Jurkat, Clone E6-1 (cell line): ENCODE measurements at regions not wholly inside any gene's neighbourhood (a gene's known extent, or its start where the extent isn't known, plus 50 kb on each side); places are given as distances from the start of the nearest gene placed in this dataset.
"Not testable (repeated sequence)": the region's sequence is repeated elsewhere in the genome, so short reads cannot be mapped to it uniquely, and the experiment has no call there.

Experiments used
- DNase-seq: peaks from one replicate; pipeline ENCODE4 v3.0.0-alpha.2; 2011; ENCODE audit warnings: low read depth, low spot score
- H3K4me3 ChIP-seq: 2 replicates; pipeline ENCODE4 v1.5.1; 2011; ENCODE audit warnings: mild to moderate bottlenecking, low read length, control low read depth, moderate library complexity

DNA sequence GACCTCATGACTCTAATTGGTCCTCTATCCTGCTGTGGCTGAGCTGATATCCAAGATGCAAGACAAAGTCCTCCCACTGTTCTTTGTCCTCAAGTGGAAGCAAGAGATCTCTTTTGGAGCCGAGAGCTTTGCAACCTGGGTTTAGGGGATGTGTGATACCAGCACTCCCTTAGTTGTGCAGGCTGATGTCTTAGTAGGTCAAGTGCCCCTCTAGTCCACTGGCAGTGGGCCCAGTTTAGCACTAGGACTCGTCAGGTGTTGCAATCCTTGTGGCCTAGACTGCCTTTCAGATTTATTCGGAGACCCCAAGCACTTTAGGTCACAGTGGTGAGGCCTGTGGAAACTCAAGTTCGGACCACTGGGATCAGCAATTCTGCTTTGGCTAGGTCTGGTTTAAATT lies 64.0 kb downstream of the GPRASP3 start:
- DNase-seq, result no peak
- H3K4me3 ChIP-seq, result no peak overlapping the region

DNA sequence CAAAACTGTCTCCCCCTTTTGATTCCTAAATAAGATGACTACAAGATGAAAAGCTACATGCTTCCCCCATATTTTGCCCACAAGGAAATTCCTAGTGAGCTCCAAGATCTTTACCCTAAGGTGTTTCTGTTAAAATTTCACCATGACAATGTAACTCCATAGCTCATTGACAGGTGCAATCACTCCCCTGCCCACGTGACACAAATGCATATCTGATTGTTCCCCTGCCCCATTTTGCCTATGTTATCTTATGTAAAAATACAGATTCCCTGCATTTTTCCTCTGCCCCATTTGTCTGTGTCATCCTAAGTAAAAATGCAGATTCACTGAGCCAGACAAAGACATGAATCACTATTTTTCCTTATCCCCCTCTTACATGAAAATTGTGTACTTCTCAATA lies 66.7 kb downstream of the GPRASP3 start:
- no peak for DNase-seq

DNA sequence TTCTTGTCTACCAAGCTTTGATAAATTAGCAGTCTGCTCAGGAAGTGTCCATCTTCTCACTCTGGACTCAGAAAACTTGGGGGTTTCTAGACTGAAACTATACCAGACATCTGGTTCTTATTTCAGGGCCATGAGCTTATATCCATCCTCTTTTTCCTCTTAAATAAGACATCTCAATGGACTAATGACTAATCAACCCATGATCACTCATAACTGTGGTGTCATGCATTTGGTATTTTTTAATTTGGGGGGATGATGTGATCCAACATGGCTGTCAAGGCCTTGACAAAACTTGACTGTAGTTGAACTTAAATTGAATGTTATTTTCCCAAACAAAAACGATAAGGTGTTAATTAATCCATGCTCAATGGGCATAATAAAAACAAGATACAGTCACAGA lies 87.8 kb downstream of the GPRASP3 start:
- H3K4me3 ChIP-seq, result no peak overlapping the region
- DNase-seq, result no peak

More for the DNA sequence above, 66.7 kb downstream of the GPRASP3 start:
- H3K4me3 ChIP-seq, result no peak overlapping the region

DNA sequence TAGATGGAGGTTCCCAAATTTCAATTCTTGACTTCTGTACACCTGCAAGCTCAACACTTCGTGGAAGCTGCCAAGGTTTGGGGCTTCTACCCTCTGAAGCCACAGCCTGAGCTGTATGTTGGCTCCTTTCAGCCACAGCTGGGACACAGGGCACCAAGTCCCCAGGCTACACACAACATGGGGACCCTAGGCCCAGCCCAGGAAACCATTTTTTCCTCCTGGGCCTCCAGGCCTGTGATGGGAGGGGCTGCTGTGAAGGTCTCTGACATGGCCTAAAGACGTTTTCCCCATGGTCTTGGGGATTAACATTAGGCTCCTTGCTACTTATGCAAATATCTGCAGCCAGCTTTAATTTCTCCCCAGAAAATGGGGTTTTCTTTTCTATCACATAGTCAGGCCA lies 97.7 kb downstream of the GPRASP3 start:
- not testable (repeated sequence) for H3K4me3 ChIP-seq, DNase-seq

DNA sequence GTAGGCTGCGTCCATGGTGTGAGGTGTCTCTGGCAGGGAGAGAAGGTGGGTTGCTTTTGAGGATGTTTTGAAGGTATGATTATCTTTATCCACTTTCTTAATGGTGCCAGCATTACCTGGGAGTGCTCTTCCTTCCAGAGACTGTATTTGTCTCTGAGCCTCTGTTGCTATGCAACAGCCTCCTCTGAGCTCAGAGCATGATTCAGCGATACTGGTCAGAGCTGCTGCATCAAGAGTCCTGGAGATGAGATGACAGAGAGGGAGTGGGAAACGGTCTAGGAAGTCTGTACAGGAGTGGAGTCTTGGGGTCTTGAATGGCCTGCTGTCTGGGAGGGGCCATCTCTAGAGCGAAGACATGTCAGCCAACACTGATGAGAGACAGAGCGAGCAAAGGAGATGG lies 104.4 kb upstream of the RAB40AL start:
- no peak for DNase-seq
- H3K4me3 ChIP-seq, result no peak overlapping the region

DNA sequence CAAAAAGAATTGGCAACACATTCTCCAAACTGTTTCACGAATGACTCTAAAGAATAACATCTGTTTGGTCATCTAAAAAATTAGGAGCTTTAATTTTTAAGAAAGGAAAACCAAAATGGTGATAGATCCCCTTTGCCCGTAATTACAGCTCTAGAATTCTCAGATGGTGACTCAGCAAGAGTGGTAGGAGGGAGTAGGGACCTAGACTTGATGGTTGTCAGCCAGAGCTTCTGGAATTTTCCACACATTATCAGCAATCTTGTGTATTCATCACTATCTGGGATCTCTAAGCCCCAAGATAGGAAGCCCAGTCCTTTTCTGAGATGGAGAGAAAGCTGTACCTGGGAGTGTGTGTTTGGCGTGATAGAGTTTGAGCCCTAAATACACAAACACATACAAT lies 103.9 kb upstream of the RAB40AL start:
- no peak for DNase-seq
- no peak overlapping the region for H3K4me3 ChIP-seq

DNA sequence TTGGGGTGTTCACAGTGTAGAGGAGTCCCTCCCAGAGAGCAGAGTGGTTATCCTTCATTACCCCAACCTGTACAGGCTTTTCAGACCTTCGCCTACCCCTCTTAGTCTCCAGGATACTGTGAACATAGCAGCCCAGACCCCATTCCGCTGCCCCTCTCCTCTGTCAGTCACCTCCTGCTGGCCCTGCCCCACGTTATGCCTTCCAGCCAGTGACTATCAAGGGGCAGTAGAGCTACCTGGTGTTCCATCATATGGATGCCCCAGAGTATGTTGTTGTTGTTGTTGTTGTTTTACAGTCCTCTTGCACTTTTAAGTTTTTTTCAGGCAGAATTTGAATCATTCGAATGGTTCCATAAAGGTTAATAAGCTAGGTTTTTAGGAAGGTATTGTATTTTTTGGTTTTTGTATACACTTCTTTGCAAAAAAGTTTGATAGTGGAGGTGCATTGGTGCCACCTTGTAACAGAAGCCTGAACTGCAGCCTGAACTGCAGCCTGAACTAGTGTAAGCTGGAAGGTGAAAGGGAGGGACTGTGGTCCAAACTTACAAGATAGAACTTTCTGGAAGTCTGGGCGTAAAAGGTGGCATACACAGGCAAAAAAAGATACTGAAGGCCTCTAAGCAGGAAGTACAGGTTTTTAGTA lies 101.4 kb upstream of the RAB40AL start:
- DNase-seq, result peak; percentile 3

DNA sequence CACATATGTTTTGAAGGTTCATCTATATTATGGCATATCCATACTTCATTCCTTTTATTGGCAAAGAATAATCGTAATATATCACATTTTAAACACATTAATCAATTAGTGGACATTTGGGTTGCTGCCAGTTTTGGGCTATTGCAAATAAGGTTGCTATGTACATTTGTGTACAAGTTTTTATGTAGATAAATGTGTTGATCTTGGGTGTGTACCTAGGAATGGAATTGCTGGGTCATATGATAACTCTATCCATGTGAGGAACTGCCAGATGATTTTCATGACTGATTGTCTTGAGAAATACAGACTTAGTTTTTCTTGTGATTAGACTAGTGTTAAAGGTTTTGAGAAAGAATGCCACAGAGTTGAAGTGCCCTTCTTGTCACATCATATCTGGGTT lies 99.2 kb upstream of the RAB40AL start:
- no peak overlapping the region for H3K4me3 ChIP-seq
- no peak for DNase-seq

More for the DNA sequence above, 101.4 kb upstream of the RAB40AL start:
- H3K4me3 ChIP-seq, result no peak overlapping the region

DNA sequence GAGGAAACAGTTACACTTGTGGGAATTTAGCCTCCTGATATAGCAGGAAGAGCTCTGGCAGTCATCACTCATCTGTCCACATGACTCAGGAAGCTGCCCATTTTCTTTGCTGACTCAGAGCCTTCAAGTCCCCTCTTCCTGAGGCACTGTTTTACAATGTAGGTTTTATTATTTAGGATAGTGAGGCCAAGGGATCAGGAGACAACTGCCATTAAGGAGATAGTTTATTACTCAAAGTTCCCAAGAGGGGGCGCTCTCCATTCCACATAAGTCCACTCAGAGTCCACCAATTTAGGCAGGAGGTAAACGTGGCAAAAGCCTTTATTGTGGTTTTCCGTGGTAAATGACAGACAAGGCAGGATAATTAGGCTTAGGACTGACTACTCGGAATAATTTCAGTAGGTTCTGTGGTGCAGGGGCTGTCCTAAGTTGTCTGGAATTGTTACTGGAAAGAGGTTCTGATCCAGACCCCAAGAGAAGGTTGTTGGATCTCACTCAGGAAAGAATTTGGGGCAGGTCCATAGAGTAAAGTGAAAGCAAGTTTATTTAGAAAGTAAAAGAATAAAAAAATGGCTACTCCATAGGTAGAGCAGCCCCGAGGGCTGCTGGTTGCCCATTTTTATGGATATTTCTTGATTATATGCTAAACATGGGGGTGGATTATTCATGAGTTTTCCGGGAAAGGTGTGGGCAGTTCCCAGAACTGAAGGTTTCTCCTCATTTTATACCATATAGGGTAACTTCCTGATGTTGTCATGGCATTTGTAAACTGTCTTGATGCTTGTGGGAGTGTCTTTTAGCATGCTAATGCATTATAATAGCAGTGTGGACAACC lies 96.0 kb upstream of the RAB40AL start:
- peak; percentile 5 for DNase-seq

DNA sequence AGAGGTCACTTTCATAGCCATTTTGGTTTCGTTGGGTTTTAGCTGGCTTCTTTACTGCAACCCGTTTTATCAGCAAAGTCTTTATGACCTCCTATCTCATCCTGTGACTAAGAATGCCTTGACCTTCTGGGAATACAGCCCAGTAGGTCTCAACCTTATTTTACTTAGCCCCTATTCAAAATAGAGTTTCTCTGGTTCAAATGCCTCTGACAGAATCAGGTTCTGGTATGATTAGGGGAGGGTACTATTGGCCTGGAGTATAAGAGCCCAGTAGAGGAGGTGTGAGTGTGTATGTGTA lies 95.4 kb upstream of the RAB40AL start:
- no peak overlapping the region for H3K4me3 ChIP-seq
- no peak for DNase-seq

More for the DNA sequence above, 96.0 kb upstream of the RAB40AL start:
- no peak overlapping the region for H3K4me3 ChIP-seq

DNA sequence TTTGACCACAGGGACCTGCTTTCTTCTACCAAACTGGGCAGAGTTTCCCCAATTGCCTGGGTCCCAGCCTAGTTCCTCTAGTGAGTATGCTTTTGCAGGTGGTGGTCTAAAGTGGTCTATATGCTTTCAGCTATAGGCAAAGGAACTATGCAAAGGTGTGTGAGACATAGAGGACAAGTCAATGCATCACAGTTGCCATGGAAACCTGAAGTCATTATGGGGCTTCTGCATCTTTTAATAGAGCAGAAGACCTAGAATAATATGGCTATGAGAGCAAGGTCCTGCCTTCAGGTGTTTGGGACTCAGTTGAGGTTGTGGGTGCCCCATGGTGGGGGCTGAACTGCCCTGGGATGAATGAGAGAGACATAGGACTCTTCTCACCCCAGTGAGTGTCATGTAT lies 92.1 kb upstream of the RAB40AL start:
- H3K4me3 ChIP-seq, result no peak overlapping the region
- DNase-seq, result no peak

DNA sequence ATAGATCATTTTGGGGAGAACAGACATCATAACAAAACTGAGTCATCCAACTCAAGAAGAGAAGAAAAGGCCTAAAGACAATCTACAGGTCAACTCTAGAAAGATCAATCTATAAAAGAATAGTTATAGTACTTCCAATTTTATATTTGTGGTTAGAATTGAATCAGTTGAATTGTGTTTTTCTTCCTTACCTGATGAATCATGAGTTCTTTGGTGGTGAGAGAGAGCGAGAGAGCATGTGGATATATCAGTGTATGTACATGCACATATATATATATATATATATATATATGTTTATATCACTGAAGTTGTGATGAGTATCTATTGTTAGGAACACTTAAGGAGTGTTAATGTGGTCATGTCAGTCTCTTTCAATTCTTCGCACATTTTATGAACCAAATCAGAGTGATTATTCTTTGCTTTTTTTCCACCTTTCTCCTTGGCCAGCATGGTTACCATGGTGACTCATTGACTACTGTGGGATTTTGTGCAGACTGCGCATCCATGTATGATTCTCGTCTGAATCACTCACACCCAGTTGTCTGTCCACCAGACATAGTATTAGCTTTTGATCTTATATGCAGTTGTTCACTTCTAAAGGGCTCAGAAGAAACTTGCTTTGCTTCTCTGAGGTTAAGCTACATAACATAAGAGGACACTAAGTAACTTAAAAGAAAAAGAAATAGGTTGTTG lies 90.4 kb upstream of the RAB40AL start:
- no peak overlapping the region for H3K4me3 ChIP-seq
- DNase-seq, result no peak

DNA sequence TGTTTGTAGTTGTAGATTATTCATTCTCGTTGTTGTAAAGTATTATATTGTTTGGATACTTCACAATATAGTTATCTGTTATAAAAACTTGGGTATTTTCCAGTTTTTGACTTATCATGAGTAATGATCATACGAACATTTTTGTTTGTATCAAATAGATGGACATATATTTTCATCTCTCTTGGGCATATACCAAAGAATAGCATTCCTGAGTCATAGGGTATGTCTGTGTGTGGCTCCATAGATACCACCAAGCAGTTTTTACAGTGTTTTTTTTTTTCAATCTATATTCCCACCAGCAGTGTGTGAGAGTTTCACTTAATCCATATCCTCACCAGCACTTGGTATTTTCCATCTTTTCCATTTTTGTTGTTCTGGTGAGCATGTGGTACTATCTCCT lies 89.7 kb upstream of the RAB40AL start:
- DNase-seq, result no peak
- no peak overlapping the region for H3K4me3 ChIP-seq

DNA sequence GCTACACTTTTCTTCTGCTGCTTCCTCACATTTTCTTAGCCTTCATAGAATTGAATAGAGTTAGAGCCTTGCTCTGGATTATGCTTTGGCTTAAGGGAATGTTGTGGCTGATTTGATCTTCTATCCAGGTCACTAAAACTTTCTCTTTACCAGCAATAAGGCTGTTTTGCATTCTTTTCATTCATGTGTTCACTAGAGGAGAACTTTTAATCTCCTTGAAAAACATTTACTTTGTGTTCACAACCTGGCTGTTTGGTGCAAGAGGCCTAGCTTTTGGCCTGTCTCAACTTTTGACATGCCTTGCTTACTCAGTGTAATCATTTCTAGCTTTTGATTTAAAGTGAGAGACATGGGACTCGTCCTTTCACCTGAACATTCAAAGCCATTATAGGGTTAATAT lies 87.7 kb upstream of the RAB40AL start:
- no peak for DNase-seq
- no peak overlapping the region for H3K4me3 ChIP-seq

DNA sequence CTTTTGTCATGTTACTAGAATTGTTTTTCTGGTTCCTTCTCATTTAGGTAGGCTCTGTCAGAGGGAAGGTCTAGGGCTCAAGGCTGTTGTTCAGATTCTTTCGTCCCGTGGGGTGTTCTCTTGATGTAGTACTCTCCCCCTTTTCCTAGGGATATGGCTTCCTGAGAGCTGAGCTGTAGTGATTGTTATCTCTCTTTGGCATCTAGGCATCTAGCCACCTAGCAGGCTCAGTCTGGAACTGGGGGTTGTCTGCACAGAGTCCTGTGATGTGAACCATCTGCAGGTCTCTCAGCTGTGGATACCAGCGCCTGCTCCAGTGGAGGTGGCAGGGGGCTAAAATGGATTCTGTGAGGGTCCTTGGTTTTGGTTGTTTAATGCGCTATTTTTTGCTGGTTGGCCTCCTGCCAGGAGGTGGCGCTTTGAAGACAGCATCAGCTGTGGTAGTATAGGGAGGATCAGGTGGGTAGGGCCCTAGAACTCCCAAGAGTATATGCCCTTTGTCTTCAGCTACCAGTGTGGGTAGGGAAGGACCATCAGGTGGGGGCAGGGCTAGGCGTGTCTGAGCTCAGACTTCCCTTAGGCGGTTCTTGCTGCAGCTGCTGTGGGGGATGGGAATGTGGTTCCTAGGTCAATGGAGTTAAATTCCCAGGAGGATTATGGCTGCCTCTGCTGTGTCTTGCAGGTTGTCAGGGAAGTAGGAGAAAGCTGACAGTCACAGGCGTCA lies 78.1 kb upstream of the RAB40AL start:
- peak; percentile 1 for DNase-seq
- H3K4me3 ChIP-seq, result not testable (repeated sequence)

DNA sequence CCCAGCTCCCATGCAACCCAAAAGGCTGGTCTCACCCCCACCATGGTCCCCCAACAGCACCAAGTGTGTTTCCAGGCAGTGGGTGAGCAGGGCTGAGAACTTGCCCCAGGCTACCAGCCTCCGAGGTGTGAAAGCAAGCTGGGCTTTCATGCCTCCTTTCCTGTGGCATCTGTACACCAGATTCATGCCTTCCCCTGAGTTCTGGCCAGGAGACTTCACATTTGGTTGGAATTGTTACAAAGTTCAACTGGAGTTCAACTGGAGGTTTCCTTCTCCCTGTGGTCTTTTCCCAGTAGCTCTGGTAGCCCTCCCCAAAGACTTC lies 77.6 kb upstream of the RAB40AL start:
- H3K4me3 ChIP-seq, result no peak overlapping the region

DNA sequence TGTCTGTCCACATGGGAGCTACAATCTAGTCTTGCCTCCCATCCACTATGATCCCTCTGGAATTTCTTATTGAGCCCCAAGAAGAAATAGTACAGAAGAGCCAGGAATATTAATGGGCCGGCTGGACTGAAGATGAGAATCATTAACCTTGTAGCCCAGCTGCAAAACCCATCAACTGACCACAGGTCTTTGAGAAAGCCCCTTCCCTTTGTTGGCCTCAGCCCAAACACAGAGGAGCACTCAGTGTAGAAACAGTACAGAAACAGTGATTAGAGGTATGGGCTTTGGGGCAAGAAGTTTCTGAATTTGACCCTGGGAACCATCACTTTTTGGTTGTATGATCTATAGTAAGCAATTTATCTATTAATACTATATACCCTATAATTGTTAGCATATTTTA lies 76.8 kb upstream of the RAB40AL start:
- DNase-seq, result no peak
- H3K4me3 ChIP-seq, result no peak overlapping the region

More for the DNA sequence above, 77.6 kb upstream of the RAB40AL start:
- no peak for DNase-seq

DNA sequence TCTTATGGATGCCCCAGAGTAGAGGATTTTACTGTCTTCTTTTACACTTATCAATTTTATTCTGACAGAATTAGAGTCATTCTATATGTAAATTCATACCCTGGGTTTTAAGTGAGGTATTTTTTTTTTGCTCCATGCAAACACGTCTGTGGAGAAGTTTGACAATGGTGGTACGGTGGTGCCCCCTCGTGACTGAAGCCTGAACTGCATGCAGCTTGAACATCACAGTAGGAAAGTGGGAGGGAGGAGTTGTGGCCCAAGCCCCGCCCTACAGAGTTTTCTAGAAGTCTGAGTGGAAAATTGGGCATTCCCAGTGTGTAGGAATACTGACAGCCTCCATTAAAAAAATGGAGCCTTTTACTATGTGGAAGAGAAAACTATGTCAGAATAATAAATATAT lies 73.3 kb upstream of the RAB40AL start:
- DNase-seq, result peak; percentile 57
- H3K4me3 ChIP-seq, result no peak overlapping the region

DNA sequence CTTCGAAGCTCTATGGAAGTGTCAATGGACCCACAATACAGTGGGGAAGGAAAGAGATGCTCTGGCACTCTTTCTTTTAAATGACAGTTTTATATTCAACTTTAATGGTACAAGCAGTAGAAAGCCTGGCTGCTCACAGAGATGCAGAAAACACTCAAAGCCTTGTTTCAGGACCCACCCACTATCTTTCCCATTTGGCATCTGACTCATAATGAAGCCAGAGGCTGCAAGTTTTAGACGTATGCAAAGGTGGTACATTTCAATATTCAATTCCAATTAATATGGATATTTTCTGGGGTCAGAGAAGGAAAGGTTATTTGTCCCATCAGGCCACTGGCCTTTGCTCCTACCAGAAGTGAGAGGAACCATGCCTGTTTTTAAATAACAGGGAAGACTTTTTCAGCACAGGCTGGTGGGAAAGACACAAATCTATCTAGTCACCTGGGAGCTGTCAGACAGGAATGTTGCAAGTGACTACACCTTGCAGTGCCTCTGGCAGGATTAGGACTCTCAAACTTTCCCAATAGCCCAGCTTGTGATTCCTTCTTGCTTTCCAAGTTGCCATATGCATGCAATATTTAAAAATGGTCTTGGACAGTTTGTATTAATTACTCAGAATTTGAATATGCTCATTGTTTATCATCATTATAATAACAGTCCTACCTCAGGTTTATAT lies 70.0 kb upstream of the RAB40AL start:
- H3K4me3 ChIP-seq, result no peak overlapping the region
- DNase-seq, result no peak
